Limb (tissue), 2 donors: ENCODE measurements at regions not wholly inside any gene's neighbourhood (a gene's known extent, or its start where the extent isn't known, plus 50 kb on each side); places are given as distances from the start of the nearest gene placed in this dataset.
A peak's percentile ranks its signal among the peaks of the same experiment; 100 is the strongest.

ENCODE experiments used
- DNase-seq, 2 donors: peaks; one replicate each; pipeline ENCODE4 v3.0.0-alpha.2; 2016; ENCODE audit errors: extremely low spot score in 2 of 2

GRCh38 chr10:129398711-129399141, 68.3 kb upstream of the MGMT start:
- peak in 1 of 2 donors; percentile 58 for DNase-seq

- DNase-seq: no peak
Measured at GRCh38 chr10:129400426-129400825, 66.6 kb upstream of the MGMT start.

GRCh38 chr10:129402459-129402858, 64.6 kb upstream of the MGMT start:
- no peak for DNase-seq

DNA sequence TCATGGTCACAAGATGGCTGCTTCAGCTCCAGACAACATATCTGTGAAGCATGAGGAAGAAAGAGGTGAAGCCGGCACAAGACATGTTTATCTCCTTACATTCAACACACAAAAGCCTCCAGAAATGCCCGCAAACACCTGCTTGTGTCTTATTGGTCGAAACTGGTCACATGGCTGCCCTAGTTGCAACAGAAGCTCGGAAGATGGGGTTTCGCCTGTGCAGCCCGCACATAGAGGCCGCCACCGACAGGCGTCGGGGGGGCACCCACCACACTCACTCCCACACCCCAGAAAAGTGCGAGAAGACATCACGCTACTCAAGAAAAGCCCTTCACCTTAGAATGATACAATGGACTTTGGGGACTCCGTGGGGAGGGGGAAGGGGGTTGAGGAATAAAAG, 63.0 kb upstream of the MGMT start:
- DNase-seq: no peak

- no peak for DNase-seq
Measured at GRCh38 chr10:129405389-129405788, 61.7 kb upstream of the MGMT start.

GRCh38 chr10:129410688-129411392, 56.2 kb upstream of the MGMT start:
- no peak for DNase-seq

- no peak for DNase-seq
Measured at GRCh38 chr10:129411393-129411705, 55.7 kb upstream of the MGMT start.

DNA sequence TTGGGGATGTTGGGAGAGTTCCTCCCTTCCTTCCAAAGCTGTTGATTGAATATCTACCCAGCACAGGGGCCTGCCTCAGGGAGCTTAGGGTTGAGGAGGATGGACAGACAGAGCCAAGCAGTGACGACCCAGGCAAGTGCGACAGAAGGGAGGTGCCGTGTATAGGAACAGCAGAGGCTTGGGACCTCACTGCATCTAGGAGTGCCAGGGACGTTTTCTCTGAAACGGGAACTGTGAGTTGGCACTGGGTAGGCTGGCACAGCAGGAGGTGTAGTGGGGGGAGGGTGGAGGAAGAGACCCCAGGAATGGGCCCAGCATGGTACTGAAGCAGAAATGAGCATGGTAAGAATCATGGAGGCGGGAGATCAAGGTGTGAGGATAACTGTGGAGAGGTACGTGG, 55.3 kb upstream of the MGMT start:
- DNase-seq: no peak

DNA sequence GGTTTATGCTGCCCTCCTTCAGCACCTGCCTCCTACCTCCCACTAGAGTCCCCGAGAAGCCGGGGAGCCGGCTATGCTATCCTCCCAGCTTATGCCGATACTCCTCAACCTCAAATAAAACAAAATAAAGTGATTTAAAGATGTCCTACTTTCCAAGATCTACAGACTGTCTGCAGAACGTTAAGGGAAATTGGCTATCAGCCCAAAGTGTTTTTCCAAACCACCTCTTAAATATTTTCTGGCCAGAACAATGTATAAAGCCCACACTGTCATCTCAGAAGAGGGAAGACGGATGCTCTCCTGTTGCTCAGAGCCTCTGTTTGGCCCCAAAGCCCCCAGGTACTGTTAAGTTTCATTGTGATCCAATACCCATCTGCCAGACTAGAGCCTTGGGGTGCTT, 54.0 kb upstream of the MGMT start:
- DNase-seq: no peak

DNA sequence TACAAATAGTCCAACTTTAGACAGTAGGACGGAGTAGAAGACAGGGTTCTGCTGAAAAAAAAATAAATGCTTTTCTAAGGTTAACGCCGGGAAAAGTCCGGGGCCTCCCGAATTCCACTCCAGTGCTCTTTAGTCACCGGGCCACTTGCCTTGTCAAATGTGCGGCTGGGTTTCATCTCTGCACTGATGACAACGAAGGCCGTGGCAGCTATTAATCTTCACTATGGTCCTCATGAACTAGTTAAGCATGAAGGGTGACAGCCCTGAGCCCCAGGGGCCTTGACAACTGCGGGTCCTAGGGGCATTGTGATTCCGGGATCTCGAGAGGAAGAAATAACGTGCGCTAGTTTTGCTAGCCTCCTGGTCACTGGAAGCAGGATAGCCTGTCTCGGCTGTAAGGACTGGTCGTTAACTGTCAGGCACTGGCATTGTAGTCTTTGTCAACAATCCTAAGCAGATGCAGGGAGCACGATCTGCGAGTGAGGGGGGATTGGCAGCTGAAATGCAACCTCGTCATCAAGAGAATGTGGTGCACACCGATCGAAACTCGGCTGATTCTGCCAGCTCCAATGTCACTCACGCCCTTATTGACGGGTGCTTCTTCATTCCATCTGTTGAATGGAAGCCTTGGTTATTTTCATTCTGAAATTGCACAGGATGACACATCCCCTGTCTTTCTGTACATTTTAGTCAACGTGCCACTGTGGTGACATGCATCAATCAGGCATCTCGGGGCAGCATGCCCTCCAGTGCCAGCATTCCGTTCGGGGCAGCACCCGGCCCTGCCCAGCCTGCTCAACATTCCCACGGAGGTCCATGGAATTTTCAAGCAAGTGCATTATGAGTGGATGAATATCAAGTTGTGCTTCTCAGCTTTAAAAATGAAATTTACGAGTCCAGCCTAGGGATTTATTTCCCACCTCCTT, 51.6 kb upstream of the MGMT start:
- no peak for DNase-seq

GRCh38 chr10:129416155-129416554, 50.9 kb upstream of the MGMT start:
- no peak for DNase-seq

DNA sequence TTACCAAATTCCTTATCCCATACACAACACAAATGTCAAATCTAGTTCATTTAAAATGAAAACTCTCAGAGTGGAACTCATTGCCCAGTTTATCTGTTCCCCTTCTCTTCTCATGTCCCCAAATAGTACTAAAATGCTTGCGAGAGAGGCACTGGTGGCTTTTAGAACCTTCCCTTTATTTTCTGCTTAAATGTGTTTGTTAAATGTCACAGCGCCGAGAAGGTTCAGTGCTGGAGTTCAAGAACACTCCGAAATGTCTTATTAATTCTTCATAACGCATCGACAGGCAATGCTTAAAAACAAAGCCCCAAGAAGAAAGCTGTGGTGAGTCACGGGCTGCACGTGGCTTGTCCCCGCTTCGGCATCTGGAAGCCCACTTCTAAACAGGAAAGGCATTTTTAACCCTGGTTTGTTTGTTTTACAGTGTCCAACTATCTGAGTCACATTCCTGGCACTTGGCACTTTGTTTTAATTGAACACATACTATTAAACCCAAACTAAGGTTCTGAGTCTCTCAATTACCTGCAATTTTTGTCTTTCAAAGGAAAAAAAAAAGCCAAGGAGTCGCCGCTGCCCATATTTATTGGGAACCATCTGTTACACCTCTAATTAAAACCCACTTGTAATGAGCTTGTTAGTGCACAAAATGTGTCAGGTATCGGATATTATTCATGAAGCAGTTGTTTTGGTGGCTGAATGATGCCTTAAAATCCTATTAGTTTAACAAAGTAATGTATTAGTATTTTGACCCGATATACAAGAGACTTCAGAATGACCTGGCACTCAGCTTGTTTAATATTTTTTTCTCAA, 49.9 kb upstream of the MGMT start:
- DNase-seq: peak in 1 of 2 donors; percentile 45
